Trophoblast cell (in vitro differentiated cells and primary cell): ENCODE measurements at regions not wholly inside any gene's neighbourhood (a gene's known extent, or its start where the extent isn't known, plus 50 kb on each side); places are given as distances from the start of the nearest gene placed in this dataset.
A peak's percentile ranks its signal among the peaks of the same experiment; 100 is the strongest.

ENCODE experiments used
- DNase-seq, 2 donors: peaks; one replicate each; pipeline ENCODE4 v3.0.0-alpha.2; 2016
- H2AFZ ChIP-seq: 2 replicates; pipeline ENCODE4 v1.6.1; 2013; ENCODE audit warnings: low read length, moderate library complexity, mild to moderate bottlenecking; ENCODE audit not compliant: insufficient read depth, poor library complexity
- H2AK5ac ChIP-seq: 2 replicates; pipeline ENCODE4 v1.6.1; 2013; ENCODE audit warnings: mild to moderate bottlenecking, low read length
- H2BK120ac ChIP-seq: 2 replicates; pipeline ENCODE4 v1.6.1; 2013; ENCODE audit warnings: low read length, mild to moderate bottlenecking, moderate library complexity; ENCODE audit not compliant: insufficient read depth, poor library complexity
- H2BK12ac ChIP-seq: 2 replicates; pipeline ENCODE4 v1.6.1; 2013; ENCODE audit warnings: mild to moderate bottlenecking, low read length, moderate library complexity
- H2BK5ac ChIP-seq: 2 replicates; pipeline ENCODE4 v1.6.1; 2013; ENCODE audit warnings: low read length, low read depth, moderate library complexity, mild to moderate bottlenecking; ENCODE audit not compliant: poor library complexity
- H3K14ac ChIP-seq: 2 replicates; pipeline ENCODE4 v1.6.1; 2013; ENCODE audit warnings: mild to moderate bottlenecking, low read length
- H3K18ac ChIP-seq: 2 replicates; pipeline ENCODE4 v1.6.1; 2013; ENCODE audit warnings: mild to moderate bottlenecking, low read length
- H3K23ac ChIP-seq: 2 replicates; pipeline ENCODE4 v1.6.1; 2013; ENCODE audit warnings: low read length
- H3K27ac ChIP-seq: 2 replicates; pipeline ENCODE4 v1.5.1; 2013; ENCODE audit warnings: low read depth, mild to moderate bottlenecking, inconsistent platforms, low read length, moderate library complexity
- H3K27me3 ChIP-seq: 2 replicates; pipeline ENCODE4 v1.6.1; 2013; ENCODE audit warnings: inconsistent platforms, mild to moderate bottlenecking, low read length, moderate library complexity; ENCODE audit not compliant: insufficient read depth
- H3K36me3 ChIP-seq, 2 experiments: 1 replicate in 1 of 2; 2 replicates in 1 of 2; pipeline ENCODE4 v1.6.1; 2013; ENCODE audit warnings: low read length in 2 of 2, mild to moderate bottlenecking in 2 of 2, moderate library complexity in 1 of 2; ENCODE audit not compliant: insufficient read depth in 2 of 2, control insufficient read depth in 1 of 2
- H3K4ac ChIP-seq: 2 replicates; pipeline ENCODE4 v1.6.1; 2013; ENCODE audit warnings: low read depth, mild to moderate bottlenecking, low read length, moderate library complexity
- H3K4me1 ChIP-seq, 2 experiments: 1 replicate in 1 of 2; 2 replicates in 1 of 2; pipeline ENCODE4 v1.6.1; 2013; ENCODE audit warnings: low read length in 2 of 2, mild to moderate bottlenecking in 2 of 2, moderate library complexity in 1 of 2; ENCODE audit not compliant: insufficient read depth in 2 of 2, control insufficient read depth in 1 of 2
- H3K4me2 ChIP-seq: 2 replicates; pipeline ENCODE4 v1.6.1; 2013; ENCODE audit warnings: inconsistent platforms, mild to moderate bottlenecking, low read length, moderate library complexity
- H3K4me3 ChIP-seq: 2 replicates; pipeline ENCODE4 v1.5.1; 2013; ENCODE audit warnings: mild to moderate bottlenecking, low read depth, low read length, inconsistent platforms
- H3K79me1 ChIP-seq: one replicate; pipeline ENCODE4 v1.6.1; 2013; ENCODE audit warnings: low read length
- H3K79me2 ChIP-seq: 2 replicates; pipeline ENCODE4 v1.6.1; 2013; ENCODE audit warnings: low read length, mild to moderate bottlenecking; ENCODE audit not compliant: control insufficient read depth, insufficient read depth, poor library complexity
- H3K9ac ChIP-seq: 2 replicates; pipeline ENCODE4 v1.6.1; 2013; ENCODE audit warnings: mild to moderate bottlenecking, low read length
- H3K9me3 ChIP-seq: 2 replicates; pipeline ENCODE4 v1.6.1; 2013; ENCODE audit warnings: low read depth, mild to moderate bottlenecking, control low read depth, inconsistent platforms, low read length; ENCODE audit not compliant: insufficient read depth
- H4K12ac ChIP-seq: 2 replicates; pipeline ENCODE4 v1.6.1; 2013; ENCODE audit warnings: low read depth, mild to moderate bottlenecking, low read length, moderate library complexity
- H4K8ac ChIP-seq: 2 replicates; pipeline ENCODE4 v1.6.1; 2013; ENCODE audit warnings: low read depth, mild to moderate bottlenecking, low read length, moderate library complexity
- H4K91ac ChIP-seq: one replicate; pipeline ENCODE4 v1.6.1; 2013; ENCODE audit warnings: low read depth, mild to moderate bottlenecking, low read length, moderate library complexity
- WGBS: extraction: QIAGEN DNeasy Blood & Tissue Kit; methylation state at CpG from one replicate; pipeline ENCODE4 v1.1.7; 2013; ENCODE audit warnings: missing lambda C conversion rate; ENCODE audit not compliant: insufficient read length, insufficient coverage; ENCODE audit errors: extremely low coverage; 5-methylcytosine and 5-hydroxymethylcytosine counted together

GRCh38 chr11:128235958-128236357 lies 351.4 kb downstream of the ETS1 start:
- H3K18ac ChIP-seq = no peak overlapping the region
- H2BK12ac ChIP-seq = no peak overlapping the region
- peaks cover 49% of the 10 kb centered on the region for H3K79me1 ChIP-seq
- H2AFZ ChIP-seq = no peak overlapping the region
- no peak overlapping the region for H3K9ac ChIP-seq
- H3K14ac ChIP-seq = no peak overlapping the region
- no peaks in the 10 kb centered on the region for H3K36me3 ChIP-seq
- H2BK5ac ChIP-seq = peak overlapping the region; percentile 90
- H2BK120ac ChIP-seq = peak overlapping the region; percentile 87
- WGBS = no CpG with 5 or more reads among the region's 4 CpGs
- H3K4ac ChIP-seq = no peak overlapping the region
- H3K79me2 ChIP-seq = peaks cover 3% of the 10 kb centered on the region
- H3K4me1 ChIP-seq = peaks cover 8 to 14% of the 10 kb centered on the region in 2 experiments
- peak in 1 of 2 donors; percentile 41 for DNase-seq
- no peak overlapping the region for H2AK5ac ChIP-seq
- no peaks in the 10 kb centered on the region for H3K9me3 ChIP-seq
- peak overlapping the region; percentile 97 for H3K27ac ChIP-seq
- H4K91ac ChIP-seq = peak overlapping the region; percentile 51
- no peaks in the 10 kb centered on the region for H3K27me3 ChIP-seq
- no peak overlapping the region for H4K12ac ChIP-seq
- no peak overlapping the region for H3K4me3 ChIP-seq
- peak overlapping the region; percentile 72 for H4K8ac ChIP-seq
- H3K23ac ChIP-seq = no peak overlapping the region
- no peak overlapping the region for H3K4me2 ChIP-seq

- no peak overlapping the region for H2AFZ ChIP-seq
- no peak overlapping the region for H3K23ac ChIP-seq
- no peak overlapping the region for H3K4me2 ChIP-seq
- H3K4ac ChIP-seq = peak overlapping the region; percentile 21
- H2BK5ac ChIP-seq = peak overlapping the region; percentile 90
- no peaks in the 10 kb centered on the region for H3K9me3 ChIP-seq
- H3K9ac ChIP-seq = no peak overlapping the region
- no peak for DNase-seq
- H3K79me2 ChIP-seq = peaks cover 3% of the 10 kb centered on the region
- H3K18ac ChIP-seq = no peak overlapping the region
- no peak overlapping the region for H2AK5ac ChIP-seq
- H2BK12ac ChIP-seq = no peak overlapping the region
- peaks cover 8 to 14% of the 10 kb centered on the region in 2 experiments for H3K4me1 ChIP-seq
- H2BK120ac ChIP-seq = peak overlapping the region; percentile 87
- H3K36me3 ChIP-seq = no peaks in the 10 kb centered on the region
- peaks cover 49% of the 10 kb centered on the region for H3K79me1 ChIP-seq
- H3K27ac ChIP-seq = peak overlapping the region; percentile 97
- H3K14ac ChIP-seq = no peak overlapping the region
- no peak overlapping the region for H4K12ac ChIP-seq
- H3K4me3 ChIP-seq = no peak overlapping the region
- no CpG with 5 or more reads among the region's 3 CpGs for WGBS
- H4K8ac ChIP-seq = no peak overlapping the region
- H3K27me3 ChIP-seq = no peaks in the 10 kb centered on the region
- H4K91ac ChIP-seq = peak overlapping the region; percentile 43
Observed at GRCh38 chr11:128235426-128235825, 351.9 kb downstream of the ETS1 start.

GRCh38 chr11:128234143-128234542 lies 353.2 kb downstream of the ETS1 start:
- peak overlapping the region; percentile 85 for H3K27ac ChIP-seq
- peaks cover 49% of the 10 kb centered on the region for H3K79me1 ChIP-seq
- H3K27me3 ChIP-seq = no peaks in the 10 kb centered on the region
- H3K9me3 ChIP-seq = no peaks in the 10 kb centered on the region
- H2AK5ac ChIP-seq = no peak overlapping the region
- peak overlapping the region; percentile 98 for H2BK120ac ChIP-seq
- peak overlapping the region; percentile 80 for H2BK5ac ChIP-seq
- H3K4ac ChIP-seq = no peak overlapping the region
- H3K4me1 ChIP-seq = peaks cover 8 to 10% of the 10 kb centered on the region in 2 experiments
- H3K36me3 ChIP-seq = no peaks in the 10 kb centered on the region
- peak overlapping the region; percentile 99 for H4K91ac ChIP-seq
- no peak overlapping the region for H2AFZ ChIP-seq
- no peak overlapping the region for H4K12ac ChIP-seq
- no peak overlapping the region for H4K8ac ChIP-seq
- peak overlapping the region; percentile 37 for H2BK12ac ChIP-seq
- WGBS = no CpG with 5 or more reads among the region's 6 CpGs
- DNase-seq = no peak
- H3K4me3 ChIP-seq = no peak overlapping the region
- no peak overlapping the region for H3K18ac ChIP-seq
- H3K23ac ChIP-seq = no peak overlapping the region
- peaks cover 3% of the 10 kb centered on the region for H3K79me2 ChIP-seq
- no peak overlapping the region for H3K9ac ChIP-seq
- no peak overlapping the region for H3K4me2 ChIP-seq
- H3K14ac ChIP-seq = peak overlapping the region; percentile 95

- peak overlapping the region; percentile 72 for H3K14ac ChIP-seq
- no peak overlapping the region for H4K12ac ChIP-seq
- no peaks in the 10 kb centered on the region for H3K36me3 ChIP-seq
- no peak overlapping the region for H3K4me2 ChIP-seq
- H2BK120ac ChIP-seq = no peak overlapping the region
- no peaks in the 10 kb centered on the region for H3K9me3 ChIP-seq
- no peak overlapping the region for H4K8ac ChIP-seq
- no peak overlapping the region for H2AK5ac ChIP-seq
- H3K9ac ChIP-seq = no peak overlapping the region
- H2BK5ac ChIP-seq = no peak overlapping the region
- no peaks in the 10 kb centered on the region for H3K27me3 ChIP-seq
- no peak overlapping the region for H2AFZ ChIP-seq
- WGBS = no CpG with 5 or more reads among the region's 5 CpGs
- no peak overlapping the region for H3K4me3 ChIP-seq
- H3K27ac ChIP-seq = no peak overlapping the region
- H3K18ac ChIP-seq = no peak overlapping the region
- H4K91ac ChIP-seq = peak overlapping the region; percentile 96
- H3K79me1 ChIP-seq = peaks cover 41% of the 10 kb centered on the region
- H3K23ac ChIP-seq = no peak overlapping the region
- peak; percentile 45 to 71 for DNase-seq
- peak overlapping the region; percentile 62 for H2BK12ac ChIP-seq
- peaks cover 8 to 9% of the 10 kb centered on the region in 2 experiments for H3K4me1 ChIP-seq
- H3K4ac ChIP-seq = no peak overlapping the region
- peaks cover 3% of the 10 kb centered on the region for H3K79me2 ChIP-seq
Observed at GRCh38 chr11:128232588-128232987, 354.8 kb downstream of the ETS1 start.
